Ectodermal cell (in vitro differentiated cells): ENCODE measurements at regions not wholly inside any gene's neighbourhood (a gene's known extent, or its start where the extent isn't known, plus 50 kb on each side); places are given as distances from the start of the nearest gene placed in this dataset.

Experiments
- H3K27ac ChIP-seq: 2 replicates; pipeline ENCODE4 v1.7.0; 2013; ENCODE audit warnings: mild to moderate bottlenecking, low read depth, low read length; ENCODE audit not compliant: insufficient read depth, poor library complexity, severe bottlenecking
- H3K27me3 ChIP-seq: 2 replicates; pipeline ENCODE4 v1.7.0; 2013; ENCODE audit warnings: mild to moderate bottlenecking, low read length; ENCODE audit not compliant: insufficient read depth, control insufficient read depth, poor library complexity, severe bottlenecking
- H3K36me3 ChIP-seq: one replicate; pipeline ENCODE4 v1.7.0; 2013; ENCODE audit warnings: low read length; ENCODE audit not compliant: control insufficient read depth, insufficient read depth
- H3K4me1 ChIP-seq: one replicate; pipeline ENCODE4 v1.7.0; 2013; ENCODE audit warnings: low read length; ENCODE audit not compliant: control insufficient read depth, insufficient read depth
- H3K4me3 ChIP-seq: 2 replicates; pipeline ENCODE4 v1.7.0; 2013; ENCODE audit warnings: low read depth, low read length, control low read depth; ENCODE audit not compliant: insufficient read depth
- H3K9me3 ChIP-seq: 2 replicates; pipeline ENCODE4 v1.7.0; 2013; ENCODE audit warnings: mild to moderate bottlenecking, low read length, moderate library complexity; ENCODE audit not compliant: control insufficient read depth
- WGBS, 2 experiments: methylation state at CpG; one replicate each; pipeline ENCODE4 v1.1.7; 2013; ENCODE audit warnings: missing lambda C conversion rate in 2 of 2; 5-methylcytosine and 5-hydroxymethylcytosine counted together

GRCh38 chr3:158961471-158961870 is 159.6 kb downstream of the MFSD1 start:
- Histone ChIP-seq H3K4me3 (no peak overlapping the region), H3K9me3 (no peaks in the 10 kb centered on the region), H3K4me1 (no peaks in the 10 kb centered on the region), H3K27ac (no peak overlapping the region), H3K36me3 (no peaks in the 10 kb centered on the region), H3K27me3 (no peaks in the 10 kb centered on the region)
- WGBS, 2 experiments, result 9 to 16% methylated on average over 3 to 4 of the region's 4 CpGs

- Histone ChIP-seq H3K27ac (no peak overlapping the region), H3K4me3 (no peak overlapping the region), H3K36me3 (no peaks in the 10 kb centered on the region)
Observed at GRCh38 chr3:158961911-158962310, 160.1 kb downstream of the MFSD1 start.

GRCh38 chr3:158970006-158970405 is 168.2 kb downstream of the MFSD1 start:
- 91 to 100% methylated on average over 2 of the region's 2 CpGs for WGBS, 2 experiments
- Histone ChIP-seq H3K27me3 (no peaks in the 10 kb centered on the region), H3K4me3 (no peak overlapping the region), H3K36me3 (no peaks in the 10 kb centered on the region), H3K9me3 (no peaks in the 10 kb centered on the region), H3K27ac (no peak overlapping the region), H3K4me1 (no peaks in the 10 kb centered on the region)

More at GRCh38 chr3:158961911-158962310, 160.1 kb downstream of the MFSD1 start:
- WGBS, 2 experiments, result 86 to 90% methylated on average over 3 of the region's 3 CpGs
- H3K27me3 ChIP-seq, result no peaks in the 10 kb centered on the region
- H3K4me1 ChIP-seq, result no peaks in the 10 kb centered on the region
- no peaks in the 10 kb centered on the region for H3K9me3 ChIP-seq

- Histone ChIP-seq H3K27me3 (no peaks in the 10 kb centered on the region), H3K4me1 (no peaks in the 10 kb centered on the region), H3K36me3 (no peaks in the 10 kb centered on the region), H3K9me3 (no peaks in the 10 kb centered on the region), H3K4me3 (no peak overlapping the region), H3K27ac (no peak overlapping the region)
- 91 to 95% methylated on average over 1 of the region's 1 CpG for whole genome bisulfite sequencing, 2 experiments
Observed at GRCh38 chr3:158974904-158975303, 173.1 kb downstream of the MFSD1 start.

GRCh38 chr3:158976966-158977365 is 175.1 kb downstream of the MFSD1 start:
- Histone ChIP-seq H3K36me3 (no peaks in the 10 kb centered on the region), H3K27me3 (no peaks in the 10 kb centered on the region), H3K27ac (no peak overlapping the region), H3K4me3 (no peak overlapping the region), H3K9me3 (no peaks in the 10 kb centered on the region), H3K4me1 (no peaks in the 10 kb centered on the region)
- WGBS, 2 experiments, result 94 to 100% methylated on average over 1 to 2 of the region's 2 CpGs

- Histone ChIP-seq H3K4me3 (no peak overlapping the region), H3K4me1 (no peaks in the 10 kb centered on the region), H3K27me3 (no peaks in the 10 kb centered on the region), H3K27ac (no peak overlapping the region), H3K36me3 (no peaks in the 10 kb centered on the region), H3K9me3 (no peaks in the 10 kb centered on the region)
- WGBS, 2 experiments, result 84 to 85% methylated on average over 4 of the region's 4 CpGs
Observed at GRCh38 chr3:158977497-158977896, 175.6 kb downstream of the MFSD1 start.

- Histone ChIP-seq H3K4me3 (no peak overlapping the region), H3K4me1 (no peaks in the 10 kb centered on the region), H3K27me3 (no peaks in the 10 kb centered on the region), H3K27ac (no peak overlapping the region), H3K36me3 (no peaks in the 10 kb centered on the region), H3K9me3 (no peaks in the 10 kb centered on the region)
- WGBS, 2 experiments, result 91 to 96% methylated on average over 5 of the region's 5 CpGs
Observed at GRCh38 chr3:158983216-158984099, 181.6 kb downstream of the MFSD1 start.

GRCh38 chr3:158991146-158991705 is 189.4 kb downstream of the MFSD1 start:
- 54 to 60% methylated on average over 6 of the region's 6 CpGs for whole genome bisulfite sequencing, 2 experiments
- Histone ChIP-seq H3K36me3 (no peaks in the 10 kb centered on the region), H3K27ac (no peak overlapping the region)

GRCh38 chr3:158992463-158992862 is 190.6 kb downstream of the MFSD1 start:
- Histone ChIP-seq H3K4me3 (no peak overlapping the region), H3K4me1 (peaks cover 4% of the 10 kb centered on the region), H3K36me3 (no peaks in the 10 kb centered on the region), H3K27ac (no peak overlapping the region), H3K9me3 (no peaks in the 10 kb centered on the region), H3K27me3 (no peaks in the 10 kb centered on the region)

More at GRCh38 chr3:158991146-158991705, 189.4 kb downstream of the MFSD1 start:
- H3K4me1 ChIP-seq, result peaks cover 4% of the 10 kb centered on the region
- H3K27me3 ChIP-seq, result no peaks in the 10 kb centered on the region
- no peaks in the 10 kb centered on the region for H3K9me3 ChIP-seq
- H3K4me3 ChIP-seq, result no peak overlapping the region

GRCh38 chr3:158994386-158994785 is 192.5 kb downstream of the MFSD1 start:
- no peaks in the 10 kb centered on the region for H3K9me3 ChIP-seq
- H3K27ac ChIP-seq, result no peak overlapping the region
- H3K36me3 ChIP-seq, result no peaks in the 10 kb centered on the region
- H3K4me3 ChIP-seq, result no peak overlapping the region
- H3K27me3 ChIP-seq, result no peaks in the 10 kb centered on the region
- H3K4me1 ChIP-seq, result peaks cover 4% of the 10 kb centered on the region
- WGBS, 2 experiments, result 95 to 97% methylated on average over 4 of the region's 4 CpGs
